ENCODE measurements at regions not wholly inside any gene's neighbourhood (a gene's known extent, or its start where the extent isn't known, plus 50 kb on each side); places are given as distances from the start of the nearest gene placed in this dataset.

DNA sequence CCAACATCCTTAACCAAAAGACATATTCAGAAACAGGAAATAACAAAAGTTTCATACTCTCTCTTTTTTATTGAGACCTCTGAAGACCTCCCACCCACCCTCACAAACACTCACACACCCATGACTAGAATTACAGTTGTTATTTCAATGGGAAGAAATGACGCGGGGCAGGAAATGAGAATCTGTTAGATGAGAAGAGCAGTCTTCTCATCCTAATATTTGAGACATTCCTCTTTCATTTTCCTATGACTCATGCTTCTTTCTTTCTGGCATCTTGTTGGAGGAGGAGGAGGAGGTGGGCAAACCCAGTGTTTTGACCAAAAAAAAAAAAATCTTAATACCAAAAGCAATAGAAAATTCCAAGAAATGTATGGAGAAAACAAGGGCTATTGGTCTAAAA is 179.5 kb upstream of the TARS1 start:
- TF ChIP-seq YY1 (IDR thresholded peaks at IDR 0.05; ENCODE audit: insufficient read depth, insufficient read length), result no peak
- TF ChIP-seq ZNF274 (IDR thresholded peaks at IDR 0.05; ENCODE audit: low read depth, low read length), result no peak
